Lower leg skin (tissue), 3 donors: ENCODE measurements at regions not wholly inside any gene's neighbourhood (a gene's known extent, or its start where the extent isn't known, plus 50 kb on each side); places are given as distances from the start of the nearest gene placed in this dataset.

ENCODE experiments used
- POLR2A ChIP-seq, 2 donors: fragments of 450-650 bp; IDR thresholded peaks; one replicate each; pipeline ENCODE4 v1.6.1; 2016 to 2017; ENCODE audit warnings: antibody characterized with exemption in 2 of 2, mild to moderate bottlenecking in 1 of 2, moderate library complexity in 1 of 2
- TF ChIP-seq, protein P1 (sequence below), 3 donors: fragments of 450-650 bp; IDR thresholded peaks; one replicate each; pipeline ENCODE4 v1.5.1; 2016; ENCODE audit warnings: antibody characterized with exemption in 3 of 3, mild to moderate bottlenecking in 3 of 3, moderate library complexity in 2 of 3

DNA sequence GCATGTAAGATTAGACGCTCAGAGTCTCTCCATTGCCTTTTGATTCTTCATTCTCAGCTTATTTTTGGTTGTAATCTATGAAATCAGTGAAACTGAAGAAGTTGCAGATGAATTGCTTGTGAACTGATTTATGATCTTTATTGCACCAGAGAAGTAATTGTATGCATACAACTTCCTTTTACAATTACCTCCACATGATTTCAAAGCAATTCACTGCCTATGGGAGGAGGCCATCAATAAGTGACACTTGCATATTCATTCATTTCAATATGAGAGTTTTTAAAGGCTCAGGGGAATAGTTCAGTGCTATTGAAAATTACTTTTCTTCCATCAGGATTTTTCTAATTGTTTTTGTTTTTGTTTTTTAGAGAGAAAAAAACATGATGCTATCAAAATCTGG, 222.3 kb downstream of the NKX6-1 start:
- no peak for TF ChIP-seq POLR2A (IDR thresholded peaks at IDR 0.05)
- TF ChIP-seq, protein P1, sequence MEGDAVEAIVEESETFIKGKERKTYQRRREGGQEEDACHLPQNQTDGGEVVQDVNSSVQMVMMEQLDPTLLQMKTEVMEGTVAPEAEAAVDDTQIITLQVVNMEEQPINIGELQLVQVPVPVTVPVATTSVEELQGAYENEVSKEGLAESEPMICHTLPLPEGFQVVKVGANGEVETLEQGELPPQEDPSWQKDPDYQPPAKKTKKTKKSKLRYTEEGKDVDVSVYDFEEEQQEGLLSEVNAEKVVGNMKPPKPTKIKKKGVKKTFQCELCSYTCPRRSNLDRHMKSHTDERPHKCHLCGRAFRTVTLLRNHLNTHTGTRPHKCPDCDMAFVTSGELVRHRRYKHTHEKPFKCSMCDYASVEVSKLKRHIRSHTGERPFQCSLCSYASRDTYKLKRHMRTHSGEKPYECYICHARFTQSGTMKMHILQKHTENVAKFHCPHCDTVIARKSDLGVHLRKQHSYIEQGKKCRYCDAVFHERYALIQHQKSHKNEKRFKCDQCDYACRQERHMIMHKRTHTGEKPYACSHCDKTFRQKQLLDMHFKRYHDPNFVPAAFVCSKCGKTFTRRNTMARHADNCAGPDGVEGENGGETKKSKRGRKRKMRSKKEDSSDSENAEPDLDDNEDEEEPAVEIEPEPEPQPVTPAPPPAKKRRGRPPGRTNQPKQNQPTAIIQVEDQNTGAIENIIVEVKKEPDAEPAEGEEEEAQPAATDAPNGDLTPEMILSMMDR (IDR thresholded peaks at IDR 0.05), result no peak
